Inflammatory macrophage treated with lipopolysaccharide for 1 hour (primary cell): ENCODE measurements at regions not wholly inside any gene's neighbourhood (a gene's known extent, or its start where the extent isn't known, plus 50 kb on each side); places are given as distances from the start of the nearest gene placed in this dataset.

Experiments
- DNase-seq, 2 donors: peaks; one replicate each; pipeline ENCODE4 v3.0.0-alpha.2; 2020 to 2022

DNA sequence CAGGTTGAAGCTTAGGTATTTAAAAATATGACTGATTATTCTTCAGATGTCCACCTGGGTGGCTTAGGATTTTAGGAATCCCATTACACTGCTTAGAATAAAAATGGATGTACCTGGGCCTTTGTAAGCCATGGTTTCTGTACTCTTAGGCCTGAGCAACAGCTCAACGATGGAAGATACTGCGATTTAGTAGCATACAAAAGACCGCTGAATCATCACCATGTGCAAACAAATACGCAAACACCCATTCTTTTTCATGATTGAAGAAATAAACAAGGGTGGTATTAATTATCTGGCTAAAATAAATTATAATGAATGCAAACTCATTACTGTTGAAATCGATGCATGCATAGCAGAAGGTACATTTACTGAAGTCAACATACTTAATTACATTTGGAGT lies 188.9 kb downstream of the ZNF330 start:
- no peak for DNase-seq

DNA sequence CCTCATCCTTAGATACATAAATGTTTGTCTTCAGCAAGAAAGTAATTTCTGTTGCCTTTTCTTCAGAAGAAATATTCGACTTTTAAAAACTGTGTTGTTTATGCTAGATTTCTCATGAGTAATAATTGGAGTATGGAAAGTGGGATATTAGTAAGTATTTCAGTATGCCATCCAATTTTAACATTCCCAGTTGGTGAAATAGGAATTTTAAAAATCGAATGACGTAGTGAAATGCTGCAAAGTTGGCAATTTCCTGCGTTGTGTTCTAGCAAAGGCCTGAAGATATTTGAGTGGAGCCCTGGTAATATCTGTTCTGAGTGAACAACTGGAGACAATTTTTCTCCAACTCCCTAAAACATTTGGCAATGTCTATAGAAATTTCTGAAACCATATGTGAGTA lies 190.1 kb downstream of the ZNF330 start:
- no peak for DNase-seq

DNA sequence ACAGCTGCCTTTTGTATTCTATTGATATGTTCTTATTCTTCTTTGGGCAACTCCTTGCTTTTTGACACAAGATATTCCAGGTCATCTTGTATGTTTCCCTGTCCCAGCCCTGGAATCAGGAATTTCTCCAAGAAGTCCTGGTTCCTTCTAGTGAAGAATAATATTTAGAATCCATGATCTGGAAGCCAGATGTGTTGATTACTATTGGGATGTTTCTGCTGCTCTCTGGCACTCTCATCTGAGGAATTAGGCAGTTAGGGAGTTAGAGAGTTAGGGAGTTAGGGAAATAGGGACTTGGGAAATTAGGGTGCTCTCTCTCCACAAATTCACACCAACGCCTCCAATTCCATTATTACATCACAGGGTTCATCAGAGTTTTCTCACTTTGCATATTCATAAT lies 191.2 kb downstream of the ZNF330 start:
- DNase-seq, result no peak

DNA sequence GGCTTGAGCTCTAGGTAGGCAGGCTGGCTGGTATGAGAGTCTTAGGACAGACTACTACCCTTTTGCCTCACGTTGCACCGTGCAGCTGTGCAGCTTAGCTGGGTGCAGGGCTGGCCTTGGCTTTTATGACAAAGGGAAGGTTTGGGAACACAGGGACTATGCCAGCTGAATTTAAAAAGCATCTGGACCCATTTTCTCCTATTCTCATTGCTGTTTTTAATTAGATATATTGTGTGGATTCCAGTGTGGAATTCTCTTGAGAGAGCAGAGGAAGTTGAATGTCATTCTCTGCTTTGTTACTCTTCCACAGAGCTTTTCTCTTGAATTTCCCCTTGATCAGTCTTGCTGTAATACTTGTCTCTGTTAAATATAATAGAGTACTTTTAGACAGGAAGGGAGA lies 192.7 kb downstream of the ZNF330 start:
- no peak for DNase-seq

DNA sequence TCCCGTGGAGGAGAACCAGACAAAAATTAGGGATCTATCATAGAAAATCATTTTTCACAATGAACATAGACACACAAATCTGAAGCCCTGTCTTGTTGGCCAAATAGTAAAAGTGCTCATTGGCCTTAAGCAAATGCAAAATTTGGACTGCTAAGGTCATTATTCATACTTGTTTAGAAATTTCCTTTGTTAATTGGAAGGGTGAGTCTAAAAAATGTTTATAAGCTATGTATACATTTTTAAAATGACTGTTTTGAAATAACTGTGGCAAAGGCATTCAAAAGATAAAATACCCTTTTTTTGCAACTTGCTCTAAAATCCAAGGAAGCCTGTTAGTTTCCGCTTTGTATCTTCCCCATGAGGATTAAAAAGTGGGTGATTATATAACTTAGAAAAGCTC lies 195.0 kb downstream of the ZNF330 start:
- no peak for DNase-seq

DNA sequence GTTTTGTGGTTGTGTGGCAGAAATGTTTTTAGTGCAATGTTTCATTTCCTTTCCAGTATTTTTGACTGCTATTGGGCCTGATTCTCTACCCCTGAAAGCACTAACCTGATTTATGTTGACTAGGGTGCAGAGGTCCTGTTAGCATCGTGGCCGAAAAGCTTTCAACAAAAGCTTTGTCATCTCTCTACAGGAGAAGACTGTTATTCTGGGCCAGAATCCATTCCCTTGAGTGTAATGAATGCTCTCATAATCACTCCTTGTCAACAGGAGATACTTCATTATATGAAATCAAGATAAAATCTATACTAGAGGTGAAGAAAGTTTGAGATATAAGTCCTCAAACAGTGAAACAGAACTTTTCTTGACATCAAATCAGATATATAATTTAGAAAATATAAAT lies 195.5 kb downstream of the ZNF330 start:
- no peak for DNase-seq

DNA sequence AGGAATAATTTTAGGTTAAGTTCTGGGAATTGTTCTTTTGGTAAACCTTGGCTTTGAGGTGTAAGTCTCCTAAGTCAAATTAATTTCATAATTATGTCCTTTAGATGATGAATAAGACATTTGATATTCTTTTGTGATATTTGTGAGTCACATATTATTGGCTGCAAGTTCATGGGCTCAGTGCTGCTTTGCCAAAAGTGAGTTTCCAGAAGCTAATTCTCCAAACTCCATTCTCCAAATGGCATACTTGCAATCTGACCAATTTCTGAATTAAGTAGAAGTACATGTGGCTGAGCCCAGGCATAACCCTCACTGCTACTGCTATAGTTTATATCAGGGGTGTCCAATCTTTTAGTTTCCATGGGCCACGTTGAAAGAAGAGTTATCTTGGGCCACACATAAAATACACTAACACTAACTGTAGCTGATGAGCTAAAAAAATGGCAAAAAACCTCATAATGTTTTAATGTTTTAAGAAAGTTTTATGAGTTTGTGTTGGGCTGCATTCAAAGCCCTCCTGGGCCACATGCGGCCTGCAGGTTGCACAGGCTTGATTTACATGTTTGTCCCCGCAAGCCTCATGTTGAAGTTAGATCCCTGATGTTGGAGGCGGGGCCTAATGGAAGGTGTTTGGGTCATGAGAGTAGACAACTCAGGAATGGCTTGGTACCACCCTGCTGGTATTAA lies 196.1 kb downstream of the ZNF330 start:
- DNase-seq, result no peak

DNA sequence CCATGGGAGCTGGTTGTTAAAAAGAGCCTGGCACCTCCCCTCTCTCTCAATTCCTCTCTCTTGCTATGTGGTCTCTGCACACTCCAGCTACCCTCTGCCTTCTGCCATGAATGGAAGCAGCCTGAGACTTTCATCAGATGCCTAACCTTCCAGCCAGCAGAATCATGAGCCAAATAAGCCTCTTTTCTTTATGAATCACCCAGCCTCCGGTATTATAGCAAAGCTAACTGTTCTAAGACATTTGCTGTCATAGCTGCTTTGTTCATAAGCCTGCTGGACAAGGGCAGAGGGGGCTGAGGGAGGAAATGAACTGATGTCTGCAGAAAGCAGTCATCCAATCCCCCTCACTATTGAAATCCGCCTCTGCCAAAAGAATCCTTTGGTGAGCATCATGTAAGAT lies 196.7 kb downstream of the ZNF330 start:
- no peak for DNase-seq

DNA sequence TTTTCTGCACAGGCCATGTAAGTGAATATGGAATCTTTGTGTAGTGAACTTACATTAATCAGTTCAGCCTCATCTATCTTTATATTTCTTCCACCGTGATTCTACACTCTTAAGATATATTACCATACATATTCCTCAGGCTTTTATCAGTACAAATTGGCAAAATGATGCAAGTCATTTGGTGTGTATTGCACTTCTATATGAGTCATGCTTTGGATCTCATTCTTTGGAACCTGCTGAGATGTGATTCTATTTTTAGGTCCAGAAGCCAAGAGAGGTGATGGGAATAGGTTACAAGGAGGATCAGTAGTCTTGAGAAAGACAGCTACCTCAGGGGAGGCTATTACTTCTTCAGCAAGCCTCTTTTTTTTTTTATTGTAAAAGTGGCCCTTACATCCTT lies 204.4 kb downstream of the ZNF330 start:
- no peak for DNase-seq

DNA sequence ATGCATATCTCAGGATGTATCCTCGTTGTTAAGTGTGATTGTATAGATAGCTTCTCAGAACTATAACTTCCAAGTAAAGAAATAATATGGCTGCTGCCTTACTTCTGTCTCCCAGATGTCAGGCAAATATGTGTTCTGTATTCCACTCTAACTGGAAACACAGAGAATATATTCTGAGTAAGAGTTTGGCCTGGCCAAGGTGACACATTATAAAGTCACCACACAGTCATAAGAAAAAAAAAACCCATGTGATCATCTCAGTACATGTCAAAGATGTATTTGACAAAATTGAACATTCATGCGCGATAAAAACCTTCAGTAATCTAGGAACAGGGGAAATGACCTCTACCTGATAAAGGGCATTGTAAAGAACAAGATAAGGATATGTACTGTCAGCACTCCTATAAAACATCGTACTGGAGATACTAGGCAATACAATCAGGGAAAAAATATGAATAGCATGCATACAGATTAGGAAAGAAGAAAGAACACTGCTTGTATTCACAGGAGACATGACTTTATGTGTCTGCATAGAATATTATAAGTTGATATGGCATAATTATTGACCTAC lies 207.1 kb downstream of the ZNF330 start:
- DNase-seq, result no peak

DNA sequence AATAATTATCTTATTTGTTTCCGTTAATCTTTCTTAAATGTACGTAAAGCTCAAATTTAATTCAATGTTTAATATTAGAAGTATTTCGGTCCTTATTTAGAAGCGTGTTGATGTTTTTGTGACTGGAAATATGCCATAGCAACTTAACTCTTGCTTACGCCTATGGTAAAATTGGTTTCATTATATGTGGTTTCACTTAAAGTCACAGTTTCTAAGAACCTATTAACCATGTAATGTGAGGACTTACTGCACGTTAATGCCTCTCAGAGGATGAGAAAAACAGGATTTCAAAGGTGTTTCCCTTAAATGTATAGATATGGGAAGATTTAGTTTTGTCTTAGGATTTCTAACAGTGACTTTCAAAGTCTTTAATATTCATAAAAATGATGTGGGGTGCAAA lies 206.4 kb upstream of the IL15 start:
- no peak for DNase-seq

DNA sequence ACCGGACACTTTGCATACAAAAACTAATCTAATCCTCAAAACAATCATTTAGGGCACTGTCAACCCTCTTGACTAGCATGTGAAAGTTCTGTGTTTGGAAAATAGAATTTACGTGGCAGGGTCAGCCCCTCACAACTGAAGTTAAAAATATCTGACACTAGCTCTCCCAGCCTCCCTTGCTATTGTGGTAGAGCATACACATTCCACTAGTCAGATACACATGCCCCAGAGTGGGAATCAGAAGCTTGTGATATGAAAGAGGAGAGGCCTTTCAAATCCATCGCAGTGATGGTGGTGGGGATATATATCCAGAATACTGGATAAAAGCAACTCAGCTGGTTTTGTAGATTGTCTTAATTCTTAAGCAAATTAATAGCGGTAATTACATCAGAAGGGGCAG lies 205.7 kb upstream of the IL15 start:
- no peak for DNase-seq

DNA sequence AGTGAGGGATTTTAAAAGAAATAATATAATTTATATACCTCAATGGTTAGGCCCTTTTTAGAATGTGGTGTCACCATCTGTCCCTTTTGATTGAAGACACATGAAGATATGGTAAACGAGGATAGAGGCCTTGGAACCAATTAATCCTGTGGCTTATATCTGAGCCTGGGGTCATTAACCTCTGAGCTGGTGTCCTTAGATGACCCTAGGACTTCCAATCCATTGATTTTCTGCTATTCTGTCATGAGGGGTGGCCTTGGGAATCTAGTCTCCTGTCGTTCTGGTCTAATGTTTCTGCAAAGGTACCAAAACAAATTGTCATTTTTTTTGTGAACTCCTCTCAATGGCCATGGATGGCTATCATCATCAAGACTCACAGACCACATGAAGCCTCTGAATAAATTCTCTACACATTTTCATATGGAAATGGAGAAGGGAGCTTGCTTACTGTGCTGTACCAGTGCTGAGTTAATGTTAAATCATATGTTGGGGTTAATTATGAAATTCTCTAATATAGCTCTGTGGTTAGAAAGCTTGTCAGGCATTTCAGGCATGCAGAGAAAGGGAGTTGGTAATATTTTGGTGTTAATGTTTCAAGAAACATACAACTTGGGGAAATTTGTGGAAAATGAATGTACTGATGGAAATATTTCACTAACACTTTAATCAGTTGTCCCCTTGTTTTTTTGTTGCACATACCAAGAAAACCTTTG lies 204.2 kb upstream of the IL15 start:
- no peak for DNase-seq

DNA sequence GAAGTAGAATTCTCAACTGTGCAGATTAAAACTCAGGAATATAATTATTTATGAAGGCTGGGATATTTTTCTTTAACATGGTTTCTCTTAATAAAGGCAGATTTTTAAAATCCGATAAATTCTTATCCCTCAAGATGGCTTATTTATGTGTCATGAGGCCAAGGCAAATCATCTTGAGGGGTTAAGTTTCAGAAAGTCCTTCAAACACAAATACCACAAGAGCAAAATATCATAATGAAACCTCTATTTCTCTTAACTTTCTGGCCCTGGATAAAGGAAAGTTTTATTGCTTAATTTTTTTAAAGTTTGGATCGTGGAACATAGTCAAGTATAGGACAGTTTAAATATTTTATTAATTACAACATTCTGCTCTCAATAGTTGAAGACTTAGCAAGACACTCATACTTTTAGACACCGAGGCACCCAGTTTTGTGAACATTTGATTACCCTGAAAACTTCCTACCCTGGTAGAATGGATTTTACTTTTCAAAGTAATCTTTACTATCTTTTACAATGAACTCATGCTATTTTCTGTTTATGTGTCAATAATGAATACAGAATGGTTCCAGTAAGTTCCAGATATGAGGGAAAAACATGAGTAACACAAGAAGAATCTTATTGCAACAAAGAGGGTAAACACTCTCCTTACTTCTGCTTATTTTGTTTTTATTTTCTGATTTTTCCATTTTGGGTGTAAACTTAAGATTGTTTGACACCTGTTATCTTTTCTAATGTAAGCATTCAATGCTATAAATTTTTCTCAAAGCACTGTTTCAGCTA lies 200.7 kb upstream of the IL15 start:
- DNase-seq, result no peak

DNA sequence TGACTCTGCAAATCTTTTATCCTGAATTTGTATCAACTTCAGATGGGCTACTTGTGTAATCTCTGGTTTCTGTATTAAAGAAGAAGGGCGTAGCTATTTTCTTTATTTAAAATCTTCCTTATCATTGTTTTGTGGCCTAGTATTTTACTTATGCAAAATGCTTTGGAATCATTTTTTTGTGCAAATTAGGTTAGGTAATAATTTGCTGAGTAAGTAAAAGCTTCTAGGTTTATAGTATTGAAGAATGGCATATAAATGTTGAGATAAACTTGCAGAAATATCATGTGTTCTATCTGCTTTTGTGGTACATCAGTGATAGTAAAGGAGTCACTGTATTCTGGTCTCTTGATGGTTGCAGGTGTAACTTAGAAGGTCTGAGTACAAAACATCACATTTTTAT lies 197.2 kb upstream of the IL15 start:
- DNase-seq, result no peak

DNA sequence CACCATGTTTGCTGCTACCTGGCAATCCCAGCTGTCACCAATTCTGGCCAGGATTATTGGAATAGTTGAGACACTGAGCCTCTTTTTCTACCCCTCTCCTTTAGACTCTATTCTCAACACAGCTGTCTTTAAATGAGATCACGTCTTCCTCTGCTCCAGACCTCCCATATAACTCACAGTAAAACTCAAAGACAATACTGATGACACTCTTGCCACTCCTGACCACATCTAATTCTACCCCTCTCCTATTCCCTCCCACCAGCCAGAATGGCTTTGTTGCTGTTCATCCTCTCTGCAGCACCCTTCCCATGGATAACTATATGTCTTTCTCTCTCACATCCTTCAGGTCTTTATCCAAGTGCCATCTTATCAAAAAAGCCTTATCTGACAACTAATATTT lies 188.6 kb upstream of the IL15 start:
- DNase-seq, result no peak

DNA sequence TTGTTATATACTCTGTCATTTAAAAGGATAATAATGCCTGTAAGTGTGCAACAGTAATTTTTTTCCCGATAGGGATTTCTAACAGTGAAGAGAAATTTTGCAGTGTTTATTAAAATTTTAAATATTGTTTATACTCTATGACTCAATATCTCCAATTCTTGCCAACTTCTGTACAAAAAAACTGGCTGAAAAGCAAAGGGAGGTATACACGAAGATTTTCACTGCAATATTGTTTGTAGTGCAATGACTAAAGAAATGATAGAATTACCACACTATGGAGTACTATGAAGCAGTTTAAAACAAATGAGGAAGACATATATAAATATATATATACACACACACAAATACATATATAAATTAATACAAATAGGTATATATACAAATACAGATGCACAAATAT lies 187.9 kb upstream of the IL15 start:
- DNase-seq, result no peak

DNA sequence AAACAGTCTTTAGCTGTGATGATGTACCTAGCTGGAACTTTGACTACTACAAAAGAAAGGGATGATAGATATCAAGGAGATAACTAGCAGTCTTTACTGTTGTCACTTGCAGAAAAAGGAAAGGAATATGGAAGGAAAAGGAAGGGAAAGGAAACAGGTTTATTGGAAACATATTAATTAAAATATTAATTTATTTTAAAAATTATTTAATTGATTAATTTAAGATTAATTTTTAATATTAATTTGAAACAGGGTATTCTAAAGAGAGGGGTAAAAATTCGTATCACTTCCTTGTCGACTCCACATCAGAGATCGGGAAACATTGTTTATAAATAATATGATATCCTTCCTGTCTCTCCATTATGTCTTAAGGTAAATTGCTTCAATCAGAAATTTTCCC lies 186.5 kb upstream of the IL15 start:
- no peak for DNase-seq

DNA sequence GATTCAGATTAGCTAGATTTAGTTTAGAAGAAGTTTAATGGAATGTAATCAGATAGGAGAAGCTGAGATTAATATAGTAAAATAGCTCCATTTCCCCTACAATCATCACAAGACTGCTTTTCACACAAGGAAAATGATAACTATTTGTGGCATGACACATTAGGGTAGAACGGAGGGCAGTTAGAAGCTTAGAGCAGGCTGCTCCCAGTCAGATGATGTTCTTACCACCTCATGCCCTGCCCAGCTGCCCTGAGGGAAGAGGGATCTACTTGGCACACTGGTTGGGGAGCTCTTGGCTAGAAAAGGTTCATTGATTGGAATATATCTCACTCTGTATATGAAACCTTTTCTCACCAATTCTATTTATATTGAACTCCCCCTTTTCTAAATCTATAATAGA lies 180.7 kb upstream of the IL15 start:
- no peak for DNase-seq

DNA sequence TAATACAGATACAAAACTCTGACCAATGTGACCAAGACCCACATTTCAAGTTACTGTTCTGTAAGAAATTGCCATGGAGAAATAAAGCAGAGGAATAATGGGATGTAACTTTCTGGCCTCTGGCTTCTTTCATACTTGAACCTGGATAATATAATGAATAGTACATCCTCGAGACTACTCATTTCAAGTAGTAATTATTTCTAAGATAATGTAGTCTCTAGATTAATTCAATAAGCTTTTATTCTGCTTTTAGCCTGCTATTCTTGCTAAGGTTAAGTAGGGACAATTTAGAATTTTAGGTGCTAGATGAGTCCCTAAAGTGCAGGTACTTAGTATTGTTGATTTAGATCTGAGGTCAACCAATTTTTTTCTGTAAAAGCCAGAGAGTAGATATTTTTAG lies 178.7 kb upstream of the IL15 start:
- no peak for DNase-seq

DNA sequence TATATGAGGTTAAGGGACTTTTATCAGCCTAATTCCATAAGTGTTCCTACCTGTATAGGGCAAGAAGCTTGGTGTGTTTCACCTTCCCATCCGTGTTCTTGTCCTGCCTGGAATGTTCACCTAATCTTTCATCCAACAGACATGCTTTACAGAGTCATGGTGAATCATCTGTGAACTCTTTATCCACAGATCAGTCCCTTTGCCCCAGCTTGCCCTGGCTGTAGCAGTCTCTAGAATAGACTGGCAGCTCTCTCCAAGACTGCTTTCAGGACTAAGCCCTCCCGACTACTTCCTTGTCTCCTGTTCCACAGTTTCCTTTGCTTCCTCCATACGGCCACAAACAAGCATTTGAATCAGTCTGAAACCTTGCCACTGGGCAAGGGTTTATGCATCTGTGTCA lies 177.9 kb upstream of the IL15 start:
- DNase-seq, result peak in 1 of 2 donors; percentile 11

DNA sequence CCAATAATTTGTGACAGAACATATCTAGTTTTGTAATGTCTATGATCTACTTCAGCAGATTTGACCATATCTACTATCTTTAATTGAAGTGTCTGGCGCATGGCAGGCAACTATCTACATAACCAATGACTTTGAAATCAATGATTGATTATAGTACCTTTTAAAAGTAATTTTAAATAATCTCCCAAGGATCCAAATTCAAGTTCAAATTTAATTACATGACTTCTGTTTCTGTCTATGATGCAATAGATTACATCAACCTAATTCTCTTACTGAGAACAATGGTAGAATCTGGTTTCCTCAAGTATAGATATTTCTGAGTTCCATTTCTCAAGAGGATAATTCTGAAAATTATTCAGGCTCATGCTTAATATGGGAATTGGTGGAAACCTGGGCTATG lies 177.4 kb upstream of the IL15 start:
- DNase-seq, result peak; percentile 2 to 20

DNA sequence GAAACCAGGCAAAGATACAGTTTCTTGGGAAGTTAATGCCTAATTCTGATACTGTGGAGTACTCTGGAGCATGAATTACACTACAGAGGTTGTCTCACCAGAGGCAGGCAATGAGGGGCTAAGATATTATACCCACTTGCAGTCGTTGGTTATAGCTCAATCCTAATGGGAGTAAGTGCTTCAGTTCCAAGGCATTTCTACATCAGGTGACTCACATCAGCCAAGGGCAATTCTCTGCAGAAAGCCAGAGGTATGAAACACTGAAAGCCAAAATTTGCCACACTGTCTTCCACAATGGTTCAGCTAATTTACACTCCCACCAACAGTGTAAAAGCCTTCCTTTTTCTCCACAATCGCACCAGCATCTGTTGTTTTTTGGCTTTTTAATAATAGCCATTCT lies 174.0 kb upstream of the IL15 start:
- DNase-seq, result no peak

DNA sequence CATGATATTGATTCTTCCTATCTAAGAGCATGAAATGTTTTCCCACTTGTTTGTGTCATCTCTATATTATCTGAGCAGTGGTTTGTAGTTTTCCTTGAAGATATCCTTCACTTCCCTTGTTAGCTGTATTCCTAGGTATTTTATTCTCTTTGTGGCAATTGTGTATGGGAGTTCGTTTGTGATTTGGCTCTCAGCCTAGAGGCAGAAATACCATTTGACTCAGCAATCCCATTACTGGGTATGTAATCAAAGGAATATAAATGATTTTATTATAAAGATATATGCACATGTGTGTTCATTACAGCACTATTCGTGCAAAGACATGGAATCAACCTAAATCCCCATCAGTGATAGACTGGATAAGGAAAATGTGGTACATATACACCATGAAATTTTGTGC lies 172.7 kb upstream of the IL15 start:
- DNase-seq, result no peak
